Right atrium auricular region (tissue), 2 donors: ENCODE measurements at regions not wholly inside any gene's neighbourhood (a gene's known extent, or its start where the extent isn't known, plus 50 kb on each side); places are given as distances from the start of the nearest gene placed in this dataset.
A peak's percentile ranks its signal among the peaks of the same experiment; 100 is the strongest.
"Not testable (repeated sequence)": the region's sequence is repeated elsewhere in the genome, so short reads cannot be mapped to it uniquely, and the experiment has no call there.

Source experiments
- DNase-seq: peaks from one replicate; pipeline ENCODE4 v3.0.0-alpha.2; 2019; ENCODE audit warnings: low spot score
- H3K27ac ChIP-seq, 2 donors: fragments of 200-600 bp; sonication (generic); 1 replicate in 1 of 2; 2 replicates in 1 of 2; pipeline ENCODE4 v1.5.1; 2016 to 2019
- H3K27me3 ChIP-seq, 2 donors: fragments of 200-600 bp; sonication (generic); one replicate each; pipeline versions ENCODE4 v1.5.1 to v1.6.0; 2017 to 2019
- H3K36me3 ChIP-seq: fragments of 200-600 bp; sonication (generic); one replicate; pipeline ENCODE4 v1.5.1; 2016
- H3K4me1 ChIP-seq, 2 donors: fragments of 200-600 bp; sonication (generic); one replicate each; pipeline versions ENCODE4 v1.5.1 to v1.6.0; 2017 to 2019
- H3K4me3 ChIP-seq, 2 donors: fragments of 200-600 bp; sonication (generic); 1 replicate in 1 of 2; 2 replicates in 1 of 2; pipeline ENCODE4 v1.5.1; 2017 to 2019; ENCODE audit warnings: mild to moderate bottlenecking in 1 of 2, moderate library complexity in 1 of 2
- H3K9me3 ChIP-seq, 2 donors: fragments of 200-600 bp; sonication (generic); one replicate each; pipeline ENCODE4 v1.5.1; 2019
- CTCF ChIP-seq, 2 donors: fragments of 200-600 bp; sonication (generic); IDR thresholded peaks; one replicate each; pipeline ENCODE4 v1.5.1; 2019; ENCODE audit warnings: antibody characterized with exemption in 2 of 2

GRCh38 chr12:89059721-89060541 lies 292.4 kb downstream of the DUSP6 start:
- no peaks in the 10 kb centered on the region for H3K9me3 ChIP-seq
- H3K4me3 ChIP-seq: no peak overlapping the region
- no peak for TF ChIP-seq CTCF (IDR thresholded peaks at IDR 0.05)
- H3K27ac ChIP-seq: no peak overlapping the region
- H3K4me1 ChIP-seq: no peaks in the 10 kb centered on the region
- no peaks in the 10 kb centered on the region for H3K36me3 ChIP-seq
- no peak for DNase-seq
- no peaks in the 10 kb centered on the region for H3K27me3 ChIP-seq

GRCh38 chr12:89059056-89059455 lies 293.2 kb downstream of the DUSP6 start:
- no peaks in the 10 kb centered on the region for H3K4me1 ChIP-seq
- no peaks in the 10 kb centered on the region for H3K27me3 ChIP-seq
- no peak for TF ChIP-seq CTCF (IDR thresholded peaks at IDR 0.05)
- H3K36me3 ChIP-seq: no peaks in the 10 kb centered on the region
- DNase-seq: no peak
- no peak overlapping the region for H3K27ac ChIP-seq
- H3K9me3 ChIP-seq: no peaks in the 10 kb centered on the region
- H3K4me3 ChIP-seq: no peak overlapping the region

- Histone ChIP-seq H3K4me1 (no peaks in the 10 kb centered on the region), H3K36me3 (no peaks in the 10 kb centered on the region), H3K9me3 (no peaks in the 10 kb centered on the region), H3K27ac (no peak overlapping the region), H3K27me3 (no peaks in the 10 kb centered on the region), H3K4me3 (no peak overlapping the region)
- no peak for DNase-seq
- TF ChIP-seq CTCF (IDR thresholded peaks at IDR 0.05): no peak
Measured at GRCh38 chr12:89058402-89058801, 293.9 kb downstream of the DUSP6 start.

GRCh38 chr12:89053817-89054216 lies 298.5 kb downstream of the DUSP6 start:
- H3K36me3 ChIP-seq, H3K4me1 ChIP-seq, H3K4me3 ChIP-seq, H3K27ac ChIP-seq, H3K9me3 ChIP-seq, DNase-seq, H3K27me3 ChIP-seq: not testable (repeated sequence)

- no peak for DNase-seq
- Histone ChIP-seq H3K4me3 (no peak overlapping the region), H3K27me3 (no peaks in the 10 kb centered on the region), H3K4me1 (no peaks in the 10 kb centered on the region), H3K36me3 (no peaks in the 10 kb centered on the region), H3K27ac (no peak overlapping the region), H3K9me3 (no peaks in the 10 kb centered on the region)
- peak; percentile 94 for TF ChIP-seq CTCF (IDR thresholded peaks at IDR 0.05)
Measured at GRCh38 chr12:89051065-89051677, 301.1 kb downstream of the DUSP6 start.

- no peak for DNase-seq
- no peak overlapping the region for H3K4me3 ChIP-seq
- H3K27me3 ChIP-seq: no peaks in the 10 kb centered on the region
- H3K36me3 ChIP-seq: no peaks in the 10 kb centered on the region
- TF ChIP-seq CTCF (IDR thresholded peaks at IDR 0.05): no peak
- no peak overlapping the region for H3K27ac ChIP-seq
- no peaks in the 10 kb centered on the region for H3K9me3 ChIP-seq
- H3K4me1 ChIP-seq: no peaks in the 10 kb centered on the region
Measured at GRCh38 chr12:89047856-89048418, 304.4 kb downstream of the DUSP6 start.
